Activated T-cell treated with anti-CD3 and anti-CD28 coated beads, Interleukin-2, amount 50 U/mL, for 4 hours (primary cell): ENCODE measurements at regions not wholly inside any gene's neighbourhood (a gene's known extent, or its start where the extent isn't known, plus 50 kb on each side); places are given as distances from the start of the nearest gene placed in this dataset.
A peak's percentile ranks its signal among the peaks of the same experiment; 100 is the strongest.
"Not testable (repeated sequence)": the region's sequence is repeated elsewhere in the genome, so short reads cannot be mapped to it uniquely, and the experiment has no call there.

Experiments
- ATAC-seq, 2 donors: fragments of 200-7000 bp; cut with Tn5 transposase; one replicate each; pipeline ENCODE4 v1.10.0; 2021
- DNase-seq: peaks from one replicate; pipeline ENCODE4 v3.0.0-alpha.2; 2020
- H3K27me3 Mint-ChIP-seq: one replicate; pipeline ENCODE4 v1.8.0; 2021; ENCODE audit warnings: low read depth, mixed read lengths
- H3K36me3 Mint-ChIP-seq: one replicate; pipeline ENCODE4 v1.8.0; 2022; ENCODE audit warnings: mixed read lengths; ENCODE audit not compliant: insufficient read depth
- H3K4me1 Mint-ChIP-seq: one replicate; pipeline ENCODE4 v1.8.0; 2021; ENCODE audit warnings: low read depth, mixed read lengths
- H3K4me3 Mint-ChIP-seq: one replicate; pipeline ENCODE4 v1.8.0; 2021; ENCODE audit warnings: mild to moderate bottlenecking, moderate library complexity, mixed read lengths
- H3K9me3 Mint-ChIP-seq: one replicate; pipeline ENCODE4 v1.8.0; 2021; ENCODE audit warnings: mixed read lengths

DNA sequence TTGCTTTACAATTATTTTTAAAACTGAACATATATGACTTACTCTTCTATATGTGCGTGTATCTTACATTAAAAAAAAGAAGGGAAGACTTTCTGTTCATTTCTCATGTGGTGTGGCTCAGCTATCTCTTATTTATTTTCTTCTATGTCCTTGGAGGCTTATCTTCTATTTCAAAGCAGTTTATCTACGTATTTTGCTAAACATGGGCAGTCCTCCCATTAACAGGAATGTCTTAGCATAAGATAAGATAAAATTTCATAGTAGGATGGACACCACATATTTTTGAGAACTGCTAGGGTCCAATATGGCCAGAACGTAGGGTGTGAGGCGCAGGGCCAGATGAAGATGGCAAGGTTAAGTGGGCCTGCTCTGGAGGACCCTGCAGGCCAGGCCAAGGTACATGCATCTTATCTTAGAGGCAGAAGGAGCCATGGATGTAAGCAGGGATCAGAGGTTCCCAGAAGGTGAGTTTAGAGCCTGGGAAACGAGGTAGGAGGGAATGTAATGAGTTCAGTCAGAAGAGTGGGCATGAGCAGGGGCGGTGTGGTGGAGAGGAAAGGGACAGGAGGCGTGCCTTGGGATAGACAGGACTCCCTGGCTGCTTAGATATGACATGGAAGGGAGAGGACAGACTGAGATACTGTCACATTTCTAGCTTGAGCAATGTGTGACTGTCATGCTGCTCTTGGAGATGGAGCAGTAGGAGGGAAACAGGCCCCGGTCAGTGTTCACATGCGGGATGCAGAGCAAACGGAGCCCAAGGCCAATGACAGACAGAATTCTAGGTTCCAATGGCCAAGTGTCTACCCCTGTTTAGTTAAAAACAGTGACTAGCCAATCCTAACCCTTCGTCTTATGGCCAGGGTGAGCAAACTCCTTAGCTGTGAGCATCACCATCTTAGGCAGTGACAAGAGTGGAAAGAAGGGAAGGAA lies 68.6 kb upstream of the MEDAG start:
- H3K36me3 Mint-ChIP-seq: no peaks in the 10 kb centered on the region
- no peaks in the 10 kb centered on the region for H3K4me1 Mint-ChIP-seq
- no peak for DNase-seq
- no peaks in the 10 kb centered on the region for H3K9me3 Mint-ChIP-seq
- no peak for ATAC-seq
- peaks cover 6% of the 10 kb centered on the region for H3K27me3 Mint-ChIP-seq
- no peak overlapping the region for H3K4me3 Mint-ChIP-seq

DNA sequence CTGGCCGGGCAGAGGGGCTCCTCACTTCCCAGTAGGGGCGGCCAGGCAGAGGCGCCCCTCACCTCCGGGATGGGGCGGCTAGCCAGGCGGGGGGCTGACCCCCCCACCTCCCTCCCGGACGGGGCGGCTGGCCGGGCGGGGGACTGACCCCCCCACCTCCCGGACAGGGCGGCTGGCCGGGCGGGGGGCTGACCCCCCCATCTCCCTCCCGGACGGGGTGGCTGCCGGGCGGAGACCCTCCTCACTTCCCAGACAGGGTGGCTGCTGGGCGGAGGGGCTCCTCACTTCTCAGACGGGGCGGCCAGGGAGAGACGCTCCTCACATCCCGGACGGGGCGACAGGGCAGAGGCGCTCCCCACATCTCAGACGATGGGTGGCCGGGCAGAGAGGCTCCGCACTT lies 66.4 kb upstream of the MEDAG start:
- not testable (repeated sequence) for H3K36me3 Mint-ChIP-seq, H3K4me1 Mint-ChIP-seq, H3K27me3 Mint-ChIP-seq, H3K4me3 Mint-ChIP-seq, DNase-seq, ATAC-seq, H3K9me3 Mint-ChIP-seq

DNA sequence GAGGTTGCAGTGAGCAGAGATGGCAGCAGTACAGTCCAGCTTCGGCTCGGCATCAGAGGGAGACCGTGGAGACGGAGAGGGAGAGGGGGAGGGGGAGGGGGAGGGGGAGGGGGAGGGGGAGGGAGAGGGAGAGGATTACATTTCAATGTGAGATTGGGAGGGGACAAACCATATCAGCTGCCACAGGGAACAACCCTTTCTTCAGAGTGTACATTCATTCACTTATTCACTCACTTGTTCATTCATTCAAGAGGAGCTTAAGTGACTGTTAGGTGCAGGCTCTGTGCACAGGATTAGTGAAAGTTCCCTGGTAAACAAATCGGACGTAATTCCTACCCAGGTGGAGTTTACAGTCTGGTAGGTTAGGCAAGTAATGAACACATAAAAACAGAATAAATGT lies 65.6 kb upstream of the MEDAG start:
- Mint-ChIP-seq H3K9me3 (no peaks in the 10 kb centered on the region), H3K4me3 (no peak overlapping the region), H3K36me3 (no peaks in the 10 kb centered on the region), H3K27me3 (peaks cover 6% of the 10 kb centered on the region), H3K4me1 (peaks cover 4% of the 10 kb centered on the region)
- DNase-seq (no peak), ATAC-seq (no peak)

DNA sequence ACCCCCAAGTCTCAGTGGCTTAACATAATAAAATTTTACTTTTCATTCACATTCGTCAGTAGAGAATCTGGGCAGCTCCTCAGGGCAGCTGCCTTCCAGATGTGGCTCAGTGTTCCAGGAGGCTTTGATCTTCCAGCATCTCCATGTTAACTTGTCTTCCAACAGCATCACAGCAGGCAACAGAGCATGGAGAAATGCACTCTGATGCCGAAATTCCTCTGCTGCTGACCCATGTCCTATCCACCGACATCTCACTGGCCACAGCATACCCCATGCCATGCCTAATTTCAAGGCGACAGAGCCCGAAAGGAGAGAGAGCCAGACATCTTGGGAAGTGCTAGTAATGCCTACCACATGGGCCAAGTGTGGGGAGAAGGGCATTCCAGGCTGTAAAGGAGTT lies 64.9 kb upstream of the MEDAG start:
- Mint-ChIP-seq H3K4me1 (peaks cover 6% of the 10 kb centered on the region), H3K9me3 (no peaks in the 10 kb centered on the region), H3K27me3 (peaks cover 6% of the 10 kb centered on the region), H3K36me3 (no peaks in the 10 kb centered on the region), H3K4me3 (no peak overlapping the region)
- ATAC-seq: no peak
- no peak for DNase-seq

DNA sequence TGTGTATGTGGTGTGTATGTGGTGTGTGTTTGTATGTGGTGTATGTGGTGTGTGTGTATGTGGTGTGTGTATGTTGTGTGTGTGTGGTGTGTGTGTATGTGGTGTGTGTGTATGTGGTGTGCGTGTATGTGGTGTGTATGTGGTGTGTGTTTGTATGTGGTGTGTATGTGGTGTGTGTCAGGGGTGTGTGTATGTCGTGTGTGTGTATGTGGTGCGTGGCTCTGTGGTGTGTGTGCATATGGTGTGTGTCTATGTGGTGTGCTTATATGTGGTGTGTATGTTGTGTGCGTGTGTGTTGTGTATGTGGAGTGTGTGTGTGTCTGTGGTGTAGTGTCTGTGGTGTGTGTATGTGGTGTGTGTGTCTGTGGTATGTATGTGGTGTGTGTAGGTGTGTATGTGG lies 62.5 kb upstream of the MEDAG start:
- DNase-seq (no peak), ATAC-seq (no peak)
- Mint-ChIP-seq H3K9me3 (no peaks in the 10 kb centered on the region), H3K4me1 (peaks cover 19% of the 10 kb centered on the region), H3K4me3 (no peak overlapping the region), H3K36me3 (no peaks in the 10 kb centered on the region), H3K27me3 (no peaks in the 10 kb centered on the region)

DNA sequence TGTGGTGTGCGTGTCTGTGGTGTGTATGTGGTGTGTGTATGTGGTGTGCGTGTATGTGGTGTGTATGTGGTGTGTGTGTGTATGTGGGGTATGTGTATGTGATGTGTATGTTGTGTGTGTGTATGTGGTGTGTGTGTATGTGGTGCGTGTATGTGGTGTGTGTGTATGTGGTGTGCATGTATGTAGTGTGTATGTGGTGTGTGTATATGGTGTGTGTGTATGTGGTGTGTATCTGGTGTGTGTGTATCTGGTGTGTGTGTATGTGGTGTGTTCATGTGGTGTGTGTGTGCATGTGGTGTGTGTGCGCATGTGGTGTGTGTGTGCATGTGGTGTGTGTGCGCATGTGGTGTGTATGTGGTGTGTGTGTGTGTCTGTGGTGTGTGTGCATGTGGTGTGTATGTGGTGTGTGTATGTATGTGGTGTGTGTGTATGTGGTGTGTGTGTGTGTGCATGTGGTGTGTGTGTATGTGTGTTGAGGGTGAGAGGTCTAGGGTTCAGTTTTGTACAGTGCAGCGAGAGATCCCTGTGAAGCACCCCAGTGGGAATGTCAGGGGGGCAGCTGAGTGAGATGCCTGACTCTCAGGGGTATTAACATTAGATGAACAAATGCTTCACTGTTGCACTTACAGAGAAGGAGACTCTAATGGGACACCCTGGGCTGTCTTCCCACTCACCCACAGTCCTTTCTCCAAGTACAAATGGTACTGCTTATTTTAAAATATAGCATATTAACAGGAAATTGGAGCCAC lies 61.3 kb upstream of the MEDAG start:
- Mint-ChIP-seq H3K4me3 (no peak overlapping the region), H3K4me1 (peaks cover 19% of the 10 kb centered on the region), H3K27me3 (no peaks in the 10 kb centered on the region), H3K9me3 (no peaks in the 10 kb centered on the region), H3K36me3 (no peaks in the 10 kb centered on the region)
- DNase-seq: no peak
- ATAC-seq: no peak

DNA sequence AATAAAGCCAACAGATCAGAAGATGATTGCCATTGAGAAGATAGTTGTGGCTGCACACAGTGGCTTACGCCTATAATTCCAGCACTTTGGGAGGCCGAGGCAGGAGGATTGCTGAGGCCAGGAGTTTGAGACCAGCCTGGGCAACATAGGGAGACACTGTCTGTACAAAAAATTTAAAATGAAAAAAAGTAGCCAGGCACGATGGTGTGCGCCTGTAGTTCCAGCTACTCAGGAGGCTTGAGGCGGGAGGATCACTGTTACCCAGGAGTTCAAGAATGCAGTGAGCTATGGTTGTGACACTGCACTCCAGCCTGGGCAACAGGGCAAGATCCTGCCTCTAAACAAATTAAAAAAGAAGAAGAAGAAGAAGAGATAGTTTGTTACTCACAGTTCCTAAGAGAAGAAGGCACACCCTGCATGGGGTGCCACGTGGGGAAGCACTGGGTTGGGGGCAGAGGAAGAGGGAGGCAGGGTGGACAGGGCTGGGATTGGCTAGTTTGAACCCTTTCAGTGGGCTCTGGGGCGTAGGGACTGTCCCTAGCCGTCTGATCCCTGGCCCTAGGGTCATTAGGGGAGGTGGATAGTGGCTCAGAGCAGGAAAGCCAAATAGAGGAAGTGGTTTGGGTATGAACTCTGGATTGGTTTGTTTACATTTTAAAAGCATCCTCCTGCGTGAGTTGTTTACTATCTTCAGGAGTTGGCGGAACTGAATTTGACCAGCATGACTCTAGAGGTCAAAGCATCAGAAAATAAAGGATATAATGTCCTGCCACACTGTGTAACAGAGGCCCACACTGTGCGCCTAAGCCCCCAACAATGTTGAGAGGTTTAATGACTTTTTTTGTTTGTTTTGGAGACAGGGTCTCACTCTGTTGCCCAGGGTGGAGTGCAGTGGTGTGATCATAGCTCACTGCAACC lies 60.5 kb upstream of the MEDAG start:
- Mint-ChIP-seq H3K36me3 (no peaks in the 10 kb centered on the region), H3K27me3 (no peaks in the 10 kb centered on the region), H3K4me3 (no peak overlapping the region), H3K9me3 (peaks cover 3% of the 10 kb centered on the region), H3K4me1 (peaks cover 19% of the 10 kb centered on the region)
- DNase-seq (no peak), ATAC-seq (no peak)

DNA sequence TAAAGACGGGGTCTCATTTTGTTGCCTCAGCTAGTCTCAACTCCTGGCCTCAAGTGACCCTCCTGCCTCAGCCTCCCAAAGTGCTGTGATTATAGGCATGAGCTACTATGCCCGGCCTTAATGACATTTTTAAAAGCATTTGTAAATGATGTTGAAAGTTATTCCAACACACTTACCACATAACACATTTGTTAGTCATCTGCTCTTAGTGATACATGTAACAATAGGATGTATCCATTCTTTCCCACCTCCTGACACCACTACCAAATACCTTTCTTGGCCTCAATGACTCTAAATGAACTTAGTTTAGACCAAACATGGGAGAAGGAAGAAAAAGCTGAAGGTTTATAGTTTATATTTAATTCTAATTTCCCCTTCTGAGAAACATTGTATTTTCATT lies 59.8 kb upstream of the MEDAG start:
- DNase-seq (no peak), ATAC-seq (no peak)
- H3K36me3 Mint-ChIP-seq: no peaks in the 10 kb centered on the region
- H3K4me3 Mint-ChIP-seq: no peak overlapping the region
- peaks cover 19% of the 10 kb centered on the region for H3K4me1 Mint-ChIP-seq
- no peaks in the 10 kb centered on the region for H3K27me3 Mint-ChIP-seq
- peaks cover 3% of the 10 kb centered on the region for H3K9me3 Mint-ChIP-seq

DNA sequence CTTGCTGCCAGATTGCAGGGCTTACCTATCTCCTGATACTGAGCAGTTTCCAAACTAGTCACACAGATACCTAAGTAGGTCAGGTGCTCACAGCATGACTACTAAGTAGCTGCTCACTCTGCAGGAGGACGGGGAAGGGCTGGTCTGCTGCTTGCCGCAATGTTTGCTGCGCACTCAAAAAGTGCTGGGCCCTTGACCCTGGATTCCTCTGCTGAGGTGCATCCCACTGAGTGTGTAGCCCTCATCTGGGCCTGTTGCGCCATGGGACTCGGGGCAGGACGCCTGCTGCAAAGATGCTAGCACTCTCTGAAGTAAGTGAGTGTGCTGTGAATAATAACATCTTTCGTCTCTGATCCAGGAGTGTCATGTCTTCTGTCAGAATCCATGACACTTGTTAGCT lies 59.2 kb upstream of the MEDAG start:
- H3K4me1 Mint-ChIP-seq: peaks cover 19% of the 10 kb centered on the region
- DNase-seq (no peak), ATAC-seq (no peak)
- peaks cover 3% of the 10 kb centered on the region for H3K9me3 Mint-ChIP-seq
- no peak overlapping the region for H3K4me3 Mint-ChIP-seq
- no peaks in the 10 kb centered on the region for H3K36me3 Mint-ChIP-seq
- no peaks in the 10 kb centered on the region for H3K27me3 Mint-ChIP-seq

DNA sequence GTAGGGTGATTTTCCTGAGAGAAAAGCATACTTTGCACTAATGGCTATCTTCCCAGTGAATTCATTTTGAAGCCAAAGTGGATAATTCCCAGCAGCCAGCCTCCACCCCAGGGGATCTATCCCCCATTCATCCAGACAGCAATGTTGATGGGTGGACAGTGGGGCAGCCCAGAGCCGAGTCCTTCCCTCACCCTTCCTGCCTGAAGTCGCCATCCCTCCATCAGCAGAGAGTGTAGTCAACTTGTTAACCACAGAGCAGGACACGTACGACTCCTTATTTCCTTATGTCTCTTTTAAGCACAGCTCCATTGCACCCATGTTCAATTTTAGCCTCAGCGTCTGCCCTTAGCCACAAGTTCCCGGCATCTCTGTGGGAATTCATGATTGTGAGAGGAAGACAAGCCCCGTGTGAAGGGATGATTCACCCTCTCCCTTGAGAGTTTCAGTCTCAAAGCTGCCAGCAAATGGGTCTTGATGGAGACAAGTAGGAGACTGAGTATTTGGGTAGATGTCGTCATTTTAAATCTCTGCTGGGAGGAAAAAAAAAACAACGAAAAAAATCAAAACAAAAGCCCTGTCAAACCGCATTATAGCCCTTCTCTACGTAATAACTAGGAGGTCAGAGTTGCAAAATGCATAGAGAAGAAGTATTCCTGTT lies 58.3 kb upstream of the MEDAG start:
- ATAC-seq: peak; percentile 69 to 83
- Mint-ChIP-seq H3K9me3 (peaks cover 3% of the 10 kb centered on the region), H3K4me3 (no peak overlapping the region), H3K27me3 (no peaks in the 10 kb centered on the region), H3K36me3 (no peaks in the 10 kb centered on the region), H3K4me1 (peaks cover 19% of the 10 kb centered on the region)
- DNase-seq: no peak

DNA sequence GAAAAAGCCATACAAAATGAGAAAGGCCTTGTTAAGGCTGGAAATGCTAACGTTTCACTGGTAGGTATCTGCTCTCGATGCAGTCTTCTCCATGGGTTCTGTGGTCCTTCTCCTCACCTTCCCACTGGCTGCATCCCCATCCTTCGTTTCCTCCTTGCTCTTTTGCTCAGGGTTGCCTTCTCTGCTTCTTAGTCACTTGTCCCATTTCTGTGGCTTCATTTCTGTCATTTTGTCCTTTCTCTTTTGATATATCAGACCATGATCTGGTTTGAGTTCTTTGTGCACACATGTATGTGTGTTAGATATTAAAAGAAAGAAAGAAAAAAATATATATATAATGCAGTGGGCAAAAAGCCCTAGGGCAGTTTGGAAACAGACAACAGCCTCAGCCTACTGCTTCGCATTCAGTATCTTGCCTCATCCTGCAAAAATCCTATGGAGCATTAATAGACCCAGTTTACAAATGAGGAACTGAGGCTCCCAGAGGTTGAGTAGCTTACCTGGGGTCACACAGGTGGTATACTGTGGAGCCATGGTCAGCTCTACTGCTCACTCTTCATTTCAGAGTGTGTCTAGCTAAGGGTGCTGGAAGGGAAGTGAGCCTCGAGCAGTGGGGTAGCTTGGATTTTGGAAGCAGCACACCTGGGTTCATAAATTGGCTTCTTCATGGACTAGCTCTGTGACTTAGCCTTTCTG lies 57.6 kb upstream of the MEDAG start:
- ATAC-seq: no peak
- peaks cover 3% of the 10 kb centered on the region for H3K9me3 Mint-ChIP-seq
- no peak for DNase-seq
- H3K27me3 Mint-ChIP-seq: no peaks in the 10 kb centered on the region
- H3K4me1 Mint-ChIP-seq: peaks cover 19% of the 10 kb centered on the region
- H3K36me3 Mint-ChIP-seq: no peaks in the 10 kb centered on the region
- no peak overlapping the region for H3K4me3 Mint-ChIP-seq

DNA sequence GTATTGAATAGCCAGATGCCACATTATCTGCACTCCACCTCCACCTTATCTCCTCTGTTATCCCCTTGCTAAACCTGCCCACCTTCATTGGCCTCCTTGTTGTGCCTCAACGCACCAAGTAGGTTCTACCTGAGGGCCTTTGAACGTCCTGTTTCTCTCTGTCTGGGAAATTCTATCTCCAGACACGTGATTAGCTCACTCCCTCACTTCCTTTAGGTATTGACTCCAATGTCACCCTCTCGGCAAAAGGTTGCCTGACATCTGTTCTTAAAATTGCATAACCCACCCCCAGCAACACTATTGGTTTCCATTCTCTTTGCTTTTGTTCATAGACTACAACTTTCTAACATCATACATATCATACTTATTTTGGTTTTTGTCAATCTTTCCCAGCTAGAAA lies 56.5 kb upstream of the MEDAG start:
- peaks cover 3% of the 10 kb centered on the region for H3K9me3 Mint-ChIP-seq
- H3K4me1 Mint-ChIP-seq: peaks cover 19% of the 10 kb centered on the region
- H3K4me3 Mint-ChIP-seq: no peak overlapping the region

DNA sequence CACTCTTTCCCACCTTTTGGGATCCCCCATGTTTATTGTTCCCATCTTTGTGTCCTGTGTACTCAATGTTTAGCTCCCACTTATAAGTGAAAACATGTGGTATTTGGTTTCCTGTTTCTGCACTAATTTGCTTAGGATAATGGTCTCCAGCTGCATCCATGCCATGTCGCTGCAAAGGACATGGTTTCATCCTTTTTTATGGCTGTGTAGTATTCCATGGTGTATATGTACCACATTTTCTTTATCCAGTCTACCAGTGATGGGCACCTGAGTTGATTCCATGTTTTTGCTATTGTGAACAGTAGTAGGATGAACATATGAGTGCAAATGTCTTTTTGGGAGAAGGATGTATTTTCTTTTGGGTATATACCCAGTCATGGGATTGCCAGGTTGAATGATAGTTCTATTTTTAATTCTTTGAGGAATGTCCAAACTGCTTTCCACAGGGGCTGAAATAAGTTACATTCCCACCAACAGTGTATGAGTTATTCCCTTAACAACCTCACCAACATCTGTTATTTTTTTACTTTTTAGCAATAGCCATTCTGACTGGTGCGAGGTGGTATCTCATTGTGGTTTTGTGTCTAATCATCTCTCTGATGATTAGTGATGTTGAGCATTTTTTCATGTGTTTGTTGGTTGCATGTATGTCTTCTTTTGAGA lies 55.7 kb upstream of the MEDAG start:
- Mint-ChIP-seq H3K9me3 (peaks cover 3% of the 10 kb centered on the region), H3K36me3 (no peaks in the 10 kb centered on the region), H3K27me3 (no peaks in the 10 kb centered on the region), H3K4me1 (peaks cover 17% of the 10 kb centered on the region), H3K4me3 (no peak overlapping the region)
- ATAC-seq: no peak
- no peak for DNase-seq

More for the DNA sequence above, 56.5 kb upstream of the MEDAG start:
- Mint-ChIP-seq H3K27me3 (no peaks in the 10 kb centered on the region), H3K36me3 (no peaks in the 10 kb centered on the region)
- no peak for DNase-seq
- ATAC-seq: no peak
